Parathyroid adenoma (tissue), 2 donors: ENCODE measurements at regions not wholly inside any gene's neighbourhood (a gene's known extent, or its start where the extent isn't known, plus 50 kb on each side); places are given as distances from the start of the nearest gene placed in this dataset.

Experiments
- H2AFZ ChIP-seq: fragments of 300-600 bp; sonication (generic); one replicate; pipeline ENCODE4 v1.7.0; 2017; ENCODE audit warnings: antibody characterized with exemption, mild to moderate bottlenecking
- H3K27ac ChIP-seq: fragments of 300-600 bp; sonication (generic); one replicate; pipeline ENCODE4 v1.7.0; 2017
- H3K27me3 ChIP-seq: fragments of 300-600 bp; sonication (generic); one replicate; pipeline ENCODE4 v1.7.0; 2017; ENCODE audit warnings: low read length; ENCODE audit not compliant: control insufficient read depth, insufficient read depth
- H3K36me3 ChIP-seq: fragments of 300-600 bp; sonication (generic); one replicate; pipeline ENCODE4 v1.7.0; 2017; ENCODE audit warnings: low read length; ENCODE audit not compliant: control insufficient read depth, insufficient read depth
- H3K4me1 ChIP-seq: fragments of 300-600 bp; sonication (generic); one replicate; pipeline ENCODE4 v1.7.0; 2017; ENCODE audit warnings: control low read depth
- H3K4me2 ChIP-seq: fragments of 300-600 bp; sonication (generic); one replicate; pipeline ENCODE4 v1.7.0; 2017; ENCODE audit warnings: low read length
- H3K4me3 ChIP-seq: fragments of 300-600 bp; sonication (generic); one replicate; pipeline ENCODE4 v1.7.0; 2017; ENCODE audit warnings: low read depth, low read length
- H3K79me2 ChIP-seq: fragments of 300-600 bp; sonication (generic); one replicate; pipeline ENCODE4 v1.7.0; 2017; ENCODE audit warnings: control low read depth
- H3K9ac ChIP-seq: fragments of 300-600 bp; sonication (generic); one replicate; pipeline ENCODE4 v1.7.0; 2017; ENCODE audit warnings: mild to moderate bottlenecking
- H3K9me3 ChIP-seq: fragments of 300-600 bp; sonication (generic); one replicate; pipeline ENCODE4 v1.7.0; 2017; ENCODE audit warnings: low read length; ENCODE audit not compliant: control insufficient read depth
- CTCF ChIP-seq: fragments of 300-600 bp; sonication (generic); IDR thresholded peaks from one replicate; pipeline ENCODE4 v1.7.0; 2017; ENCODE audit warnings: antibody characterized with exemption, mild to moderate bottlenecking
- donor health status: primary hyperparathyroidism.

GRCh38 chr20:24761220-24762065 is 187.6 kb upstream of the CST7 start:
- Histone ChIP-seq H3K36me3 (no peaks in the 10 kb centered on the region), H2AFZ (no peak overlapping the region), H3K79me2 (no peaks in the 10 kb centered on the region), H3K4me1 (no peaks in the 10 kb centered on the region), H3K27ac (no peak overlapping the region), H3K9ac (no peak overlapping the region), H3K9me3 (no peaks in the 10 kb centered on the region), H3K27me3 (no peaks in the 10 kb centered on the region), H3K4me3 (no peak overlapping the region), H3K4me2 (no peak overlapping the region)
- TF ChIP-seq CTCF = no peak

- Histone ChIP-seq H2AFZ (no peak overlapping the region), H3K9ac (no peak overlapping the region), H3K4me2 (no peak overlapping the region), H3K79me2 (no peaks in the 10 kb centered on the region), H3K36me3 (no peaks in the 10 kb centered on the region), H3K9me3 (no peaks in the 10 kb centered on the region), H3K27ac (no peak overlapping the region), H3K4me1 (no peaks in the 10 kb centered on the region), H3K4me3 (no peak overlapping the region), H3K27me3 (no peaks in the 10 kb centered on the region)
- TF ChIP-seq CTCF = no peak
Observed at GRCh38 chr20:24762371-24762770, 186.7 kb upstream of the CST7 start.

- Histone ChIP-seq H3K79me2 (no peaks in the 10 kb centered on the region), H3K4me2 (no peak overlapping the region), H2AFZ (no peak overlapping the region), H3K27ac (no peak overlapping the region), H3K27me3 (no peaks in the 10 kb centered on the region), H3K9ac (no peak overlapping the region), H3K4me3 (no peak overlapping the region), H3K4me1 (no peaks in the 10 kb centered on the region), H3K36me3 (no peaks in the 10 kb centered on the region), H3K9me3 (no peaks in the 10 kb centered on the region)
- TF ChIP-seq CTCF = no peak
Observed at GRCh38 chr20:24762791-24763350, 186.2 kb upstream of the CST7 start.

GRCh38 chr20:24763386-24764026 is 185.6 kb upstream of the CST7 start:
- Histone ChIP-seq H2AFZ (no peak overlapping the region), H3K4me2 (no peak overlapping the region), H3K9ac (no peak overlapping the region), H3K27ac (no peak overlapping the region), H3K79me2 (no peaks in the 10 kb centered on the region), H3K9me3 (no peaks in the 10 kb centered on the region), H3K27me3 (no peaks in the 10 kb centered on the region), H3K4me1 (no peaks in the 10 kb centered on the region), H3K36me3 (no peaks in the 10 kb centered on the region), H3K4me3 (no peak overlapping the region)
- TF ChIP-seq CTCF = no peak
